Activated CD8-positive, alpha-beta T cell treated with anti-CD3 and anti-CD28 coated beads for 36 hours (primary cell): ENCODE measurements at regions not wholly inside any gene's neighbourhood (a gene's known extent, or its start where the extent isn't known, plus 50 kb on each side); places are given as distances from the start of the nearest gene placed in this dataset.

Experiments used
- ATAC-seq: fragments of 200-7000 bp; cut with Tn5 transposase; one replicate; pipeline ENCODE4 v1.10.0; 2021; ENCODE audit warnings: mild to moderate bottlenecking, moderate library complexity
- CTCF ChIA-PET: fragments of 350-600 bp; sonication (Branson Sonifier 250); formaldehyde crosslinking; loops from one replicate; lab custom pipeline; 2021; ENCODE audit warnings: antibody characterized with exemption; lab: Charles Lee
- POLR2A ChIA-PET: fragments of 350-600 bp; sonication (Branson Sonifier 250); formaldehyde crosslinking; loops from one replicate; lab custom pipeline; 2021; ENCODE audit warnings: antibody characterized with exemption; lab: Charles Lee
- DNase-seq: peaks from one replicate; pipeline ENCODE4 v3.0.0-alpha.2; 2020
- H3K27ac Mint-ChIP-seq: one replicate; pipeline ENCODE4 v1.8.0; 2021; ENCODE audit warnings: mild to moderate bottlenecking, mixed read lengths
- H3K27me3 Mint-ChIP-seq: one replicate; pipeline ENCODE4 v1.8.0; 2021; ENCODE audit warnings: mixed read lengths
- H3K36me3 Mint-ChIP-seq: one replicate; pipeline ENCODE4 v1.8.0; 2021; ENCODE audit warnings: low read depth, mixed read lengths
- H3K4me1 Mint-ChIP-seq: one replicate; pipeline ENCODE4 v1.8.0; 2021; ENCODE audit warnings: low read depth, mixed read lengths
- H3K4me3 Mint-ChIP-seq: one replicate; pipeline ENCODE4 v1.8.0; 2021; ENCODE audit warnings: mild to moderate bottlenecking, moderate library complexity, mixed read lengths
- H3K9me3 Mint-ChIP-seq: one replicate; pipeline ENCODE4 v1.8.0; 2021; ENCODE audit warnings: mixed read lengths
- intact Hi-C: fragments of 100-400 bp; cut with micrococcal nuclease; formaldehyde crosslinking; loops from one replicate; pipeline ENCODE4 v1.10.0; 2022
- TF ChIP-seq, protein P1 (sequence below): fragments of 200-600 bp; IDR thresholded peaks from one replicate; pipeline ENCODE4 v1.8.0; 2022; ENCODE audit warnings: antibody characterized with exemption, mild to moderate bottlenecking

DNA sequence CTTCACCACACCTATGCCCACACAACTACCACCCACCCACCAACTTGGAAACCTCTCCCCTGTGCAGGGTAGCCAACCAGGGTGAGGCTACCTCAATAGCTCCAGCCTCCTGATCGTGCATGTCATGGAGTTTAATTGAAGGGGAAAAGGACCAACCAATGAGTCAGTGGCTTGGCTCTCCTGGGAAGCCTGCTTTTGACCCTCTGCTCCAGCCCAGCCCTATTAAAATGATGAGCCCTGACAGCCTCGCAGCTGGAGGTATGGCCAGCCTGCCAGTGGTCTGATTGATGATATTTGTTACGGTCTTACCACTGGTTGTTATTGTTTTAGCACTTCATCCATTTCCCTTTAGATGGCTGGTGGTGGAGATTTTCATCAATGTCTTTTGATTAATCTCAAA lies 280.4 kb downstream of the SH3GL2 start:
- ATAC-seq (no peak), DNase-seq (no peak)
- TF ChIP-seq, protein P1, sequence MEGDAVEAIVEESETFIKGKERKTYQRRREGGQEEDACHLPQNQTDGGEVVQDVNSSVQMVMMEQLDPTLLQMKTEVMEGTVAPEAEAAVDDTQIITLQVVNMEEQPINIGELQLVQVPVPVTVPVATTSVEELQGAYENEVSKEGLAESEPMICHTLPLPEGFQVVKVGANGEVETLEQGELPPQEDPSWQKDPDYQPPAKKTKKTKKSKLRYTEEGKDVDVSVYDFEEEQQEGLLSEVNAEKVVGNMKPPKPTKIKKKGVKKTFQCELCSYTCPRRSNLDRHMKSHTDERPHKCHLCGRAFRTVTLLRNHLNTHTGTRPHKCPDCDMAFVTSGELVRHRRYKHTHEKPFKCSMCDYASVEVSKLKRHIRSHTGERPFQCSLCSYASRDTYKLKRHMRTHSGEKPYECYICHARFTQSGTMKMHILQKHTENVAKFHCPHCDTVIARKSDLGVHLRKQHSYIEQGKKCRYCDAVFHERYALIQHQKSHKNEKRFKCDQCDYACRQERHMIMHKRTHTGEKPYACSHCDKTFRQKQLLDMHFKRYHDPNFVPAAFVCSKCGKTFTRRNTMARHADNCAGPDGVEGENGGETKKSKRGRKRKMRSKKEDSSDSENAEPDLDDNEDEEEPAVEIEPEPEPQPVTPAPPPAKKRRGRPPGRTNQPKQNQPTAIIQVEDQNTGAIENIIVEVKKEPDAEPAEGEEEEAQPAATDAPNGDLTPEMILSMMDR, result no peak
- H3K9me3 Mint-ChIP-seq, result no peaks in the 10 kb centered on the region
- no peaks in the 10 kb centered on the region for H3K36me3 Mint-ChIP-seq
- H3K27ac Mint-ChIP-seq, result no peak overlapping the region
- CTCF ChIA-PET, result no interaction called here
- POLR2A ChIA-PET, result no interaction called here
- H3K4me3 Mint-ChIP-seq, result no peak overlapping the region
- intact Hi-C loops, result no loop called here
- H3K4me1 Mint-ChIP-seq, result no peaks in the 10 kb centered on the region
- H3K27me3 Mint-ChIP-seq, result no peaks in the 10 kb centered on the region

DNA sequence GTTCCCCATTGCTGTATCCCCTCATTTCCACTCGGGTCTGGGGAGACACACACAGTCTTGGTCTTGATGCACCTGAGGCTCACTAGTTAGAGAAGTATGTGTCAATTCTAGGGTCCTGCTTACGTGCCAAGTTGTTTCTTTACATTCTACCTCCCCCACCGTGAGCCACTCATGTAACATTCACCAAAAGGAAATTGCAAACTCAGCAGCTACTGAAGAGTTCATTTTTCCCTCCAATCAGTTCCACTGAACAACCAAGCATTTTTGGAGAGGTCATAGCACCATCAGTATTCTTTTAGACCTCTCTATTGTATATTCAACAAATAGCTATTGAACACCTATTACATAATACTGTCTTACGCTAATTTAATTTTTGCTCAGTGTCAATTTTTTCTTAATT lies 281.1 kb downstream of the SH3GL2 start:
- no peaks in the 10 kb centered on the region for H3K4me1 Mint-ChIP-seq
- no peak for ATAC-seq
- intact Hi-C loops, result no loop called here
- DNase-seq, result no peak
- POLR2A ChIA-PET, result no interaction called here
- H3K4me3 Mint-ChIP-seq, result no peak overlapping the region
- TF ChIP-seq, protein P1, result no peak
- CTCF ChIA-PET, result no interaction called here
- no peaks in the 10 kb centered on the region for H3K36me3 Mint-ChIP-seq
- H3K9me3 Mint-ChIP-seq, result no peaks in the 10 kb centered on the region
- no peak overlapping the region for H3K27ac Mint-ChIP-seq
- H3K27me3 Mint-ChIP-seq, result no peaks in the 10 kb centered on the region

GRCh38 chr9:17862101-17862500 lies 283.2 kb downstream of the SH3GL2 start:
- CTCF ChIA-PET, result no interaction called here
- DNase-seq (no peak), ATAC-seq (no peak)
- POLR2A ChIA-PET, result no interaction called here
- H3K36me3 Mint-ChIP-seq, result no peaks in the 10 kb centered on the region
- H3K4me1 Mint-ChIP-seq, result no peaks in the 10 kb centered on the region
- H3K27me3 Mint-ChIP-seq, result no peaks in the 10 kb centered on the region
- no peak overlapping the region for H3K4me3 Mint-ChIP-seq
- H3K27ac Mint-ChIP-seq, result no peak overlapping the region
- intact Hi-C loops, result no loop called here
- TF ChIP-seq, protein P1, result no peak
- H3K9me3 Mint-ChIP-seq, result no peaks in the 10 kb centered on the region

DNA sequence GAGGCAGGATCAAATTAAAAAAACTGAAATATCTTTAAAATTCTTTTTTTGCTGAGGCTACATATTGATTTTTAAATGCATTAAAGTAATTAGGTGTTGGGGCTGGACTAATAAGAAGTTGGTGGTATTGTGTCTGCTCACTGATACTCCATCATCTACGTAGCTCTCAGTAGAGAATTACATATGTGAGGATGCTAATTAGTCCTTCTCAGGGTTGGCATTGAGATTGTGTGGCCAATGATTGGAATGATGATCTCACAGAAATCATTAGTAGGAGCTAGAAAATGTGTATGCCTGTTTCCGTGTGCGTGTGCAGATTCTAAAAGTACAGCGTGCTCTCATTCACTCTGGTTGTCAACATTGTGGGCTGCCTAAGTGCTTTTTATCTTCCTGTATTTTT lies 283.8 kb downstream of the SH3GL2 start:
- intact Hi-C loops, result no loop called here
- CTCF ChIA-PET, result no interaction called here

DNA sequence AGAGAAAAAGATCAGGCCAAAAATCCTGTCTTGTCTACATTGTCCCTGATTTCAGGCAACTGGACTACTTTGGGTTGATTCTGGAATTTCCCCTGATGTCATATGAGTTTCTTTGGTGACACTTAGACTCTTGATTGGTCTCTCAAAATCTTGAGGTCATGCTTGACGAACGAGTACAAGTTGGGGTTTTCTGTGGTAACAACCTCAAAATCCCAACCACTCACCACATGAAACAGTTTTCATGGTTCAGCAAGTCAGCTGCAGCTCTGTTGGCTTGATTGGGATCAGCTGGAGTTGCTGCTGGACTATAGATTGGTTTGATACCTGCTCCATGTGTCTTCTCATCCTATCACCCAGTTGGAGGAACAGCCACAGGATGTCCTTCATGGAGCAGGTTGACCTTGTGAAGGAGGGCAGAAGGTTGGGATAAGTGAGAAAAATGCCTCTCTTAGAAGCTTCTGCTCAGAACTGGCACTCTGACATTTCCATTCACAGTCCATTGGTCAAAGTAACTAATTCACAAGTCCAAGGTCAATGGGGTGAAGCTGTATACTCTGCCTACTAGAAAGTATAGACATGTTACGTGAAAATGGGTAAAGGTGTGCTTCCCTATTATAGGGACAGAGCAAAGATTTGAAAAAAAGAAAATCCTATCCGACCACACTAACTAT lies 284.5 kb downstream of the SH3GL2 start:
- Mint-ChIP-seq H3K27me3 (no peaks in the 10 kb centered on the region), H3K27ac (no peak overlapping the region), H3K36me3 (no peaks in the 10 kb centered on the region), H3K4me3 (no peak overlapping the region), H3K4me1 (no peaks in the 10 kb centered on the region), H3K9me3 (no peaks in the 10 kb centered on the region)
- intact Hi-C loops, result no loop called here
- DNase-seq (no peak), ATAC-seq (no peak)
- POLR2A ChIA-PET, result no interaction called here
- TF ChIP-seq, protein P1, result no peak
- CTCF ChIA-PET, result no interaction called here

More for the DNA sequence above, 283.8 kb downstream of the SH3GL2 start:
- Mint-ChIP-seq H3K27ac (no peak overlapping the region), H3K9me3 (no peaks in the 10 kb centered on the region), H3K4me3 (no peak overlapping the region), H3K27me3 (no peaks in the 10 kb centered on the region), H3K4me1 (no peaks in the 10 kb centered on the region), H3K36me3 (no peaks in the 10 kb centered on the region)
- DNase-seq (no peak), ATAC-seq (no peak)
- TF ChIP-seq, protein P1, result no peak
- POLR2A ChIA-PET, result no interaction called here
